DND-41 (cell line): ENCODE measurements at regions not wholly inside any gene's neighbourhood (a gene's known extent, or its start where the extent isn't known, plus 50 kb on each side); places are given as distances from the start of the nearest gene placed in this dataset.

Source experiments
- ATAC-seq: fragments of 200-7000 bp; cut with Tn5 transposase; 3 replicates; pipeline ENCODE4 v1.9.1; 2021; ENCODE audit warnings: low read depth; ENCODE audit not compliant: insufficient read depth
- DNase-seq: peaks from one replicate; pipeline ENCODE4 v3.0.0-alpha.2; 2020
- H2AFZ ChIP-seq: 2 replicates; pipeline ENCODE4 v1.6.0; 2012; ENCODE audit warnings: low read depth, low read length
- H3K27ac ChIP-seq: 2 replicates; pipeline ENCODE4 v1.5.1; 2012; ENCODE audit warnings: low read length, inconsistent platforms
- H3K27me3 ChIP-seq: fragments of 200-600 bp; sonication (generic); 2 replicates; pipeline ENCODE4 v1.6.0; 2012; ENCODE audit warnings: low read length, mild to moderate bottlenecking, inconsistent platforms; ENCODE audit not compliant: insufficient read depth, poor library complexity
- H3K36me3 ChIP-seq: 2 replicates; pipeline ENCODE4 v1.5.1; 2012; ENCODE audit warnings: low read length, inconsistent platforms; ENCODE audit not compliant: insufficient read depth
- H3K4me1 ChIP-seq: 2 replicates; pipeline ENCODE4 v1.5.1; 2012; ENCODE audit warnings: mild to moderate bottlenecking, low read length; ENCODE audit not compliant: insufficient read depth
- H3K4me2 ChIP-seq: 2 replicates; pipeline ENCODE4 v1.6.0; 2012; ENCODE audit warnings: mild to moderate bottlenecking, moderate library complexity, low read length, inconsistent platforms; ENCODE audit not compliant: insufficient read depth
- H3K4me3 ChIP-seq, 2 experiments: fragments of 200-600 bp in 1 of 2; shearing (Covaris generic) in 1 of 2; 2 replicates each; pipeline ENCODE4 v1.5.1; 2012 to 2016; ENCODE audit warnings: inconsistent platforms in 2 of 2, low read length in 2 of 2, mild to moderate bottlenecking in 2 of 2, low read depth in 1 of 2, moderate library complexity in 1 of 2
- H3K79me2 ChIP-seq: 2 replicates; pipeline ENCODE4 v1.6.0; 2012; ENCODE audit warnings: low read length, inconsistent platforms; ENCODE audit not compliant: insufficient read depth
- H3K9ac ChIP-seq: 2 replicates; pipeline ENCODE4 v1.6.0; 2012; ENCODE audit warnings: low read depth, mild to moderate bottlenecking, inconsistent platforms, low read length, moderate library complexity
- H3K9me3 ChIP-seq: 2 replicates; pipeline ENCODE4 v1.5.1; 2012; ENCODE audit warnings: low read length, moderate library complexity, mild to moderate bottlenecking, inconsistent platforms; ENCODE audit not compliant: insufficient read depth, severe bottlenecking
- H4K20me1 ChIP-seq: 2 replicates; pipeline ENCODE4 v1.6.0; 2012; ENCODE audit warnings: low read length; ENCODE audit not compliant: insufficient read depth
- EZH2 ChIP-seq: IDR thresholded peaks from 3 replicates; pipeline ENCODE4 v1.6.1; 2012; ENCODE audit warnings: borderline replicate concordance, low read depth, mild to moderate bottlenecking, moderate library complexity, low read length, inconsistent platforms; ENCODE audit not compliant: severe bottlenecking
- TF ChIP-seq, protein P1 (sequence below): IDR thresholded peaks from 2 replicates; pipeline ENCODE4 v1.5.1; 2012; ENCODE audit warnings: borderline replicate concordance, low read length, moderate library complexity, mild to moderate bottlenecking; ENCODE audit not compliant: poor library complexity, severe bottlenecking; ENCODE audit errors: extremely low read depth

DNA sequence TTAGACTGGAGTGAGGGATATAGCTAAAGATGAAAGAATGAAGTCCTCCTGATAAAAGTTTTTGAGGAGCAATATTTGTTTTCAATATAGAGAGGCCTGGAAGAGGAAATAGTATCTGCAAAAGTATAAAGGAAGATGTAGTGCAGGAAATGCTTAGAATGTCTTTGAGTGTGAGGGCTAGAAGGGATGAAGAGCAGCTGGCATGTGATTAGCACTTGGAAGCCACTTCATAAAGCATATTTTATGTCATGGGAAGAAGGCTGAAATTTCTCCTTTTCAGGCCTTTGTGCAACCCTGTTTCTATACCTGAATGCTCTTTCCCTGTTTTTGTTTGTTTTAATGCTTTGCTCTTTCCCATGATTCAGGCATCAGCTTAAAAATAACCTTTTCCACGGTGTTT is 323.3 kb upstream of the DEPDC1 start:
- Histone ChIP-seq H3K9ac (no peak overlapping the region), H4K20me1 (no peaks in the 10 kb centered on the region), H3K27me3 (no peaks in the 10 kb centered on the region), H3K9me3 (no peaks in the 10 kb centered on the region), H3K4me1 (no peaks in the 10 kb centered on the region), H3K4me3 (no peak overlapping the region), H2AFZ (no peak overlapping the region), H3K79me2 (no peaks in the 10 kb centered on the region), H3K36me3 (no peaks in the 10 kb centered on the region), H3K27ac (no peak overlapping the region), H3K4me2 (no peak overlapping the region)
- ATAC-seq (no peak), DNase-seq (no peak)
- no peak for TF ChIP-seq EZH2
- TF ChIP-seq, protein P1, sequence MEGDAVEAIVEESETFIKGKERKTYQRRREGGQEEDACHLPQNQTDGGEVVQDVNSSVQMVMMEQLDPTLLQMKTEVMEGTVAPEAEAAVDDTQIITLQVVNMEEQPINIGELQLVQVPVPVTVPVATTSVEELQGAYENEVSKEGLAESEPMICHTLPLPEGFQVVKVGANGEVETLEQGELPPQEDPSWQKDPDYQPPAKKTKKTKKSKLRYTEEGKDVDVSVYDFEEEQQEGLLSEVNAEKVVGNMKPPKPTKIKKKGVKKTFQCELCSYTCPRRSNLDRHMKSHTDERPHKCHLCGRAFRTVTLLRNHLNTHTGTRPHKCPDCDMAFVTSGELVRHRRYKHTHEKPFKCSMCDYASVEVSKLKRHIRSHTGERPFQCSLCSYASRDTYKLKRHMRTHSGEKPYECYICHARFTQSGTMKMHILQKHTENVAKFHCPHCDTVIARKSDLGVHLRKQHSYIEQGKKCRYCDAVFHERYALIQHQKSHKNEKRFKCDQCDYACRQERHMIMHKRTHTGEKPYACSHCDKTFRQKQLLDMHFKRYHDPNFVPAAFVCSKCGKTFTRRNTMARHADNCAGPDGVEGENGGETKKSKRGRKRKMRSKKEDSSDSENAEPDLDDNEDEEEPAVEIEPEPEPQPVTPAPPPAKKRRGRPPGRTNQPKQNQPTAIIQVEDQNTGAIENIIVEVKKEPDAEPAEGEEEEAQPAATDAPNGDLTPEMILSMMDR: no peak

GRCh38 chr1:68826836-68827235 is 330.0 kb upstream of the DEPDC1 start:
- no peak overlapping the region for H3K9ac ChIP-seq
- no peaks in the 10 kb centered on the region for H3K4me1 ChIP-seq
- TF ChIP-seq, protein P1: no peak
- no peak for TF ChIP-seq EZH2
- no peak overlapping the region for H2AFZ ChIP-seq
- H3K79me2 ChIP-seq: no peaks in the 10 kb centered on the region
- no peaks in the 10 kb centered on the region for H3K9me3 ChIP-seq
- H3K4me3 ChIP-seq: no peak overlapping the region
- H3K36me3 ChIP-seq: no peaks in the 10 kb centered on the region
- no peak overlapping the region for H3K27ac ChIP-seq
- H3K27me3 ChIP-seq: no peaks in the 10 kb centered on the region
- no peaks in the 10 kb centered on the region for H4K20me1 ChIP-seq
- DNase-seq (no peak), ATAC-seq (no peak)
- H3K4me2 ChIP-seq: no peak overlapping the region

DNA sequence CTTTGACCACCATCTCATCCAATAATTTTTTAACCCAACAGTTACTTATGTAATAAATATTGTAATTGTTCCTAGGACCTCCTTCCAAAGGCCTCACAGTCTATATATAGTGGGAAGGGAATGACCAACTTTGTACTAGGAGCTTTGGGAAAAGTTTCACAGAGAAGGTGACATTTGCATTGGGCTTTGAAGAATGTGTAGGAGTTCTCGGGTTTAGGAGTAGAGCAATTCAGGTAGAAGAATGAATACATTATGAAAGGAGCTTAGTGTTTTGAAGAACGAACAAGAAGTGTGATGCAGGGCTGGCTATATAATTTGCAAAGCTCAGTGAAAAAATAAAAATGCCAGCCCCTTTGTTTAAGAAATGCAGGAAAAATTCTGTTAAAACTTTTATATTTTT is 330.4 kb upstream of the DEPDC1 start:
- TF ChIP-seq EZH2: no peak
- TF ChIP-seq, protein P1: no peak
- Histone ChIP-seq H3K4me2 (no peak overlapping the region), H3K4me1 (no peaks in the 10 kb centered on the region), H3K9ac (no peak overlapping the region), H2AFZ (no peak overlapping the region), H3K79me2 (no peaks in the 10 kb centered on the region), H4K20me1 (no peaks in the 10 kb centered on the region), H3K27ac (no peak overlapping the region), H3K36me3 (no peaks in the 10 kb centered on the region), H3K9me3 (no peaks in the 10 kb centered on the region), H3K27me3 (no peaks in the 10 kb centered on the region), H3K4me3 (no peak overlapping the region)
- no peak for DNase-seq
- ATAC-seq: no peak

GRCh38 chr1:68828013-68828412 is 331.1 kb upstream of the DEPDC1 start:
- H3K79me2 ChIP-seq: no peaks in the 10 kb centered on the region
- no peaks in the 10 kb centered on the region for H3K36me3 ChIP-seq
- H2AFZ ChIP-seq: no peak overlapping the region
- no peak overlapping the region for H3K4me2 ChIP-seq
- no peaks in the 10 kb centered on the region for H3K4me1 ChIP-seq
- DNase-seq: no peak
- ATAC-seq: no peak
- H3K27ac ChIP-seq: no peak overlapping the region
- H3K4me3 ChIP-seq: no peak overlapping the region
- H3K9me3 ChIP-seq: no peaks in the 10 kb centered on the region
- TF ChIP-seq, protein P1: no peak
- TF ChIP-seq EZH2: no peak
- H3K9ac ChIP-seq: no peak overlapping the region
- no peaks in the 10 kb centered on the region for H3K27me3 ChIP-seq
- no peaks in the 10 kb centered on the region for H4K20me1 ChIP-seq
